ENCODE measurements at regions not wholly inside any gene's neighbourhood (a gene's known extent, or its start where the extent isn't known, plus 50 kb on each side); places are given as distances from the start of the nearest gene placed in this dataset.

DNA sequence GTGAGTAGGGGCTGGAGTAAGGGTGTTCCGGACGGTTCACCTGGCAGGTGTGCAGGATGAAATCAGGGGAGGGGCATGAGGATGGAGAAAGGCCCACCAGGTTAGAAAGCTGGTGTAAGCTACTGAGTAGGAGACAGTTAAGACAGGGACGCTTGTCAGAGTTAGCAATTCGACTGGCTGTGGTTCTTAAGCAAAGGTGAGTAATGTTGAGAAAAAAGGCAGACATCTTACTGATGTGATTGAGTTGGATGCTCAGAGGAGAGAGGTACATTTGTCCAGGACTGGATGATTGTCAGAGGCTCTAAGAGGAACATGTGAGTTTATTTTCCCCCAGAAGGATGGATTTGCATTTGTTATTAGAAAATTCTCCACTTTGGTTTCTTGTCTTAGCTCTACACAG lies 90.5 kb upstream of the MGAT5 start:
- no peaks in the 10 kb centered on the region for H3K9me3 ChIP-seq (ENCODE audit: control insufficient read depth, insufficient read depth, low read length)
- H4K91ac ChIP-seq (ENCODE audit: insufficient read depth, low read depth, low read length) = no peak overlapping the region
- BruUV-seq (replicated peaks) = no TSS peak
- in situ Hi-C loops (cut with MboI; ENCODE audit: low sequenced_read_pairs) (no loop called here), dilution Hi-C loops (cut with HindIII; ENCODE audit: low sequenced_read_pairs, unreplicated experiment) (no loop called here), intact Hi-C loops (cut with micrococcal nuclease) (no loop called here)
- no peak overlapping the region for H4K5ac ChIP-seq (ENCODE audit: low read depth, low read length)
- H3K18ac ChIP-seq (ENCODE audit: low read depth, low read length) = no peak overlapping the region
- H3K4me2 ChIP-seq (ENCODE audit: low read depth, low read length) = no peak overlapping the region
- H4K20me1 ChIP-seq (ENCODE audit: insufficient read depth, low read length) = peaks cover 90% of the 10 kb centered on the region
- H3K36me3 ChIP-seq (ENCODE audit: control insufficient read depth, insufficient read depth, low read length) = no peaks in the 10 kb centered on the region; the same call in none of the 2 replicates
- TF ChIP-seq CHD1 (IDR thresholded peaks at IDR 0.05; ENCODE audit: low read depth, low read length) = no peak
- TF ChIP-seq, protein P1, sequence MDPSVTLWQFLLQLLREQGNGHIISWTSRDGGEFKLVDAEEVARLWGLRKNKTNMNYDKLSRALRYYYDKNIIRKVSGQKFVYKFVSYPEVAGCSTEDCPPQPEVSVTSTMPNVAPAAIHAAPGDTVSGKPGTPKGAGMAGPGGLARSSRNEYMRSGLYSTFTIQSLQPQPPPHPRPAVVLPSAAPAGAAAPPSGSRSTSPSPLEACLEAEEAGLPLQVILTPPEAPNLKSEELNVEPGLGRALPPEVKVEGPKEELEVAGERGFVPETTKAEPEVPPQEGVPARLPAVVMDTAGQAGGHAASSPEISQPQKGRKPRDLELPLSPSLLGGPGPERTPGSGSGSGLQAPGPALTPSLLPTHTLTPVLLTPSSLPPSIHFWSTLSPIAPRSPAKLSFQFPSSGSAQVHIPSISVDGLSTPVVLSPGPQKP (IDR thresholded peaks at IDR 0.05; ENCODE audit: borderline replicate concordance, low read depth, low read length) = no peak
- no peak for TF ChIP-seq NFE2L2 (IDR thresholded peaks at IDR 0.05; ENCODE audit: low read depth, low read length)
- TF ChIP-seq, protein P2, sequence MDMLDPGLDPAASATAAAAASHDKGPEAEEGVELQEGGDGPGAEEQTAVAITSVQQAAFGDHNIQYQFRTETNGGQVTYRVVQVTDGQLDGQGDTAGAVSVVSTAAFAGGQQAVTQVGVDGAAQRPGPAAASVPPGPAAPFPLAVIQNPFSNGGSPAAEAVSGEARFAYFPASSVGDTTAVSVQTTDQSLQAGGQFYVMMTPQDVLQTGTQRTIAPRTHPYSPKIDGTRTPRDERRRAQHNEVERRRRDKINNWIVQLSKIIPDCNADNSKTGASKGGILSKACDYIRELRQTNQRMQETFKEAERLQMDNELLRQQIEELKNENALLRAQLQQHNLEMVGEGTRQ (IDR thresholded peaks at IDR 0.05; ENCODE audit: low read depth, low read length) = no peak
- TF ChIP-seq, protein P3, sequence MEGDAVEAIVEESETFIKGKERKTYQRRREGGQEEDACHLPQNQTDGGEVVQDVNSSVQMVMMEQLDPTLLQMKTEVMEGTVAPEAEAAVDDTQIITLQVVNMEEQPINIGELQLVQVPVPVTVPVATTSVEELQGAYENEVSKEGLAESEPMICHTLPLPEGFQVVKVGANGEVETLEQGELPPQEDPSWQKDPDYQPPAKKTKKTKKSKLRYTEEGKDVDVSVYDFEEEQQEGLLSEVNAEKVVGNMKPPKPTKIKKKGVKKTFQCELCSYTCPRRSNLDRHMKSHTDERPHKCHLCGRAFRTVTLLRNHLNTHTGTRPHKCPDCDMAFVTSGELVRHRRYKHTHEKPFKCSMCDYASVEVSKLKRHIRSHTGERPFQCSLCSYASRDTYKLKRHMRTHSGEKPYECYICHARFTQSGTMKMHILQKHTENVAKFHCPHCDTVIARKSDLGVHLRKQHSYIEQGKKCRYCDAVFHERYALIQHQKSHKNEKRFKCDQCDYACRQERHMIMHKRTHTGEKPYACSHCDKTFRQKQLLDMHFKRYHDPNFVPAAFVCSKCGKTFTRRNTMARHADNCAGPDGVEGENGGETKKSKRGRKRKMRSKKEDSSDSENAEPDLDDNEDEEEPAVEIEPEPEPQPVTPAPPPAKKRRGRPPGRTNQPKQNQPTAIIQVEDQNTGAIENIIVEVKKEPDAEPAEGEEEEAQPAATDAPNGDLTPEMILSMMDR (conservative IDR thresholded peaks at IDR 0.05; ENCODE audit: low read depth, low read length) = no peak
- TF ChIP-seq RCOR1 (IDR thresholded peaks at IDR 0.05; ENCODE audit: insufficient replicate concordance, low read length) = no peak
- TF ChIP-seq CEBPB (IDR thresholded peaks at IDR 0.05; ENCODE audit: low read depth, low read length) = no peak
- no peak for TF ChIP-seq BHLHE40 (IDR thresholded peaks at IDR 0.05; ENCODE audit: low read depth, low read length)
- TF ChIP-seq FOS (IDR thresholded peaks at IDR 0.05; ENCODE audit: low read depth, low read length) = no peak
- no peak for TF ChIP-seq MAZ (IDR thresholded peaks at IDR 0.05; ENCODE audit: borderline replicate concordance, low read depth, low read length)
- no peak for TF ChIP-seq SMC3 (IDR thresholded peaks at IDR 0.05; ENCODE audit: low read depth, low read length)
- no peak for TF ChIP-seq MAFK (IDR thresholded peaks at IDR 0.05; ENCODE audit: low read depth, low read length)
- TF ChIP-seq MXI1 (IDR thresholded peaks at IDR 0.05; ENCODE audit: borderline replicate concordance, low read depth, low read length) = no peak
- no peak for TF ChIP-seq POLR2A (IDR thresholded peaks at IDR 0.05; ENCODE audit: low read depth, low read length)
- no peak for TF ChIP-seq RFX5 (IDR thresholded peaks at IDR 0.05; ENCODE audit: low read depth, low read length)
- TF ChIP-seq RAD21 (IDR thresholded peaks at IDR 0.05; ENCODE audit: low read length) = no peak
- no peak overlapping the region for H2BK120ac ChIP-seq (ENCODE audit: low read depth, low read length)
- CTCF ChIA-PET = no interaction called here
- H3K14ac ChIP-seq (replicated peaks; ENCODE audit: low read depth, low read length) = no peak overlapping the region
- H2AK5ac ChIP-seq (ENCODE audit: low read depth, low read length) = no peak overlapping the region
- peaks cover 12% of the 10 kb centered on the region for H3K9me1 ChIP-seq (ENCODE audit: insufficient read depth, low read length)
- H3K56ac ChIP-seq (ENCODE audit: extremely low read depth, insufficient read depth, low read length) = no peak overlapping the region
- POLR2A ChIA-PET (ENCODE audit: unreplicated experiment) = no interaction called here
- H2AFZ ChIP-seq (replicated peaks; ENCODE audit: low read length, poor library complexity) = no peak overlapping the region
- no peaks in the 10 kb centered on the region for H3K27me3 ChIP-seq (ENCODE audit: control insufficient read depth, insufficient read depth, low read length)
- ATAC-seq (ENCODE audit: low read depth) = no peak
- no peak overlapping the region for H4K8ac ChIP-seq (ENCODE audit: low read depth in 2 of 2, low read length in 2 of 2)
- no peak overlapping the region for H3K9ac ChIP-seq (ENCODE audit: low read depth, low read length)
- no peak overlapping the region for H3K4ac ChIP-seq (ENCODE audit: low read depth, low read length)
- H3K4me3 ChIP-seq (ENCODE audit: insufficient read depth, low read depth, low read length) = no peak overlapping the region
- peaks cover 59 to 92% of the 10 kb centered on the region in 2 experiments for H3K79me1 ChIP-seq (ENCODE audit: low read depth in 1 of 2, low read length in 2 of 2)
- 100% methylated on average over 2 of the region's 4 CpGs; no CpG with 5 or more reads in 1 of the 2 experiments for WGBS, 2 experiments (ENCODE audit: extremely low coverage in 2 of 2, insufficient read length in 1 of 2)
- H2BK20ac ChIP-seq (ENCODE audit: low read depth, low read length) = no peak overlapping the region
- no peak overlapping the region for H2BK15ac ChIP-seq (ENCODE audit: low read depth, low read length)
- no peak overlapping the region for H3K27ac ChIP-seq (ENCODE audit: insufficient read depth, low read length)
- no peak overlapping the region for H2BK5ac ChIP-seq (ENCODE audit: low read depth, low read length, poor library complexity, severe bottlenecking)
- no peak overlapping the region for H2AK9ac ChIP-seq (replicated peaks; ENCODE audit: low read depth, low read length, poor library complexity)
- peaks cover 15% of the 10 kb centered on the region for H3K4me1 ChIP-seq (ENCODE audit: control insufficient read depth, insufficient read depth, low read length)
- H3K23ac ChIP-seq (ENCODE audit: low read depth, low read length) = no peak overlapping the region
- no peak for DNase-seq
